ENCODE measurements at regions not wholly inside any gene's neighbourhood (a gene's known extent, or its start where the extent isn't known, plus 50 kb on each side); places are given as distances from the start of the nearest gene placed in this dataset.

GRCh38 chr12:118746176-118746575, 235.2 kb upstream of the SRRM4 start (continued):
- TF ChIP-seq, protein P1, sequence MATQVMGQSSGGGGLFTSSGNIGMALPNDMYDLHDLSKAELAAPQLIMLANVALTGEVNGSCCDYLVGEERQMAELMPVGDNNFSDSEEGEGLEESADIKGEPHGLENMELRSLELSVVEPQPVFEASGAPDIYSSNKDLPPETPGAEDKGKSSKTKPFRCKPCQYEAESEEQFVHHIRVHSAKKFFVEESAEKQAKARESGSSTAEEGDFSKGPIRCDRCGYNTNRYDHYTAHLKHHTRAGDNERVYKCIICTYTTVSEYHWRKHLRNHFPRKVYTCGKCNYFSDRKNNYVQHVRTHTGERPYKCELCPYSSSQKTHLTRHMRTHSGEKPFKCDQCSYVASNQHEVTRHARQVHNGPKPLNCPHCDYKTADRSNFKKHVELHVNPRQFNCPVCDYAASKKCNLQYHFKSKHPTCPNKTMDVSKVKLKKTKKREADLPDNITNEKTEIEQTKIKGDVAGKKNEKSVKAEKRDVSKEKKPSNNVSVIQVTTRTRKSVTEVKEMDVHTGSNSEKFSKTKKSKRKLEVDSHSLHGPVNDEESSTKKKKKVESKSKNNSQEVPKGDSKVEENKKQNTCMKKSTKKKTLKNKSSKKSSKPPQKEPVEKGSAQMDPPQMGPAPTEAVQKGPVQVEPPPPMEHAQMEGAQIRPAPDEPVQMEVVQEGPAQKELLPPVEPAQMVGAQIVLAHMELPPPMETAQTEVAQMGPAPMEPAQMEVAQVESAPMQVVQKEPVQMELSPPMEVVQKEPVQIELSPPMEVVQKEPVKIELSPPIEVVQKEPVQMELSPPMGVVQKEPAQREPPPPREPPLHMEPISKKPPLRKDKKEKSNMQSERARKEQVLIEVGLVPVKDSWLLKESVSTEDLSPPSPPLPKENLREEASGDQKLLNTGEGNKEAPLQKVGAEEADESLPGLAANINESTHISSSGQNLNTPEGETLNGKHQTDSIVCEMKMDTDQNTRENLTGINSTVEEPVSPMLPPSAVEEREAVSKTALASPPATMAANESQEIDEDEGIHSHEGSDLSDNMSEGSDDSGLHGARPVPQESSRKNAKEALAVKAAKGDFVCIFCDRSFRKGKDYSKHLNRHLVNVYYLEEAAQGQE (IDR thresholded peaks at IDR 0.05; ENCODE audit: unreplicated experiment): no peak
- TF ChIP-seq STAT1 (IDR thresholded peaks at IDR 0.05; ENCODE audit: unreplicated experiment) (no peak), CREB1 (CRISPR knock-in tag; IDR thresholded peaks at IDR 0.05; ENCODE audit: low read depth) (no peak)

DNA sequence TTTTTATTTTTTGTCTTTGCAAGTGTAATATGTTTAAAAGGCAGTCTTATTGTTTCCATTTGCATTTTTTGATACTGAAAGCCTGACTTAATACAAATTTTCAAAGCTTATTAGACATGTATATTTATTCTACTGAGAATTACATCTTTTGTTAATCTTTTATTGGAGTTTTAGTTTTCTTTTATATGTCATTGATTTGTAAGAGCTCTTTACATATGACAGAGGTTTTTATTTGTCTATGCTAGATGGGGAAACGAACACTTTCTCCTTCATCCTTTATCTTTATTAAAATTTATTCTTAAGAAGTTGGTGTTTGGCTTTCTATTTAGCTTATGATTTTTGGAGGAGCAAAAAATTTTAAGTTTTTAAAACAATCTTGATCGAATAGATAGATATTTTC, 234.4 kb upstream of the SRRM4 start:
- H3K36me3 Mint-ChIP-seq (ENCODE audit: low read depth): no peaks in the 10 kb centered on the region
- TF ChIP-seq EZH2 (IDR thresholded peaks at IDR 0.05; ENCODE audit: low read depth, unreplicated experiment) (no peak), CREB1 (CRISPR knock-in tag; IDR thresholded peaks at IDR 0.05; ENCODE audit: low read depth) (no peak), POLR2AphosphoS5 (IDR thresholded peaks at IDR 0.05; ENCODE audit: low read depth) (no peak), ETS1 (IDR thresholded peaks at IDR 0.05) (no peak), NANOG (IDR thresholded peaks at IDR 0.05; ENCODE audit: borderline replicate concordance) (no peak), ZNF114 (CRISPR knock-in tag; IDR thresholded peaks at IDR 0.05) (no peak), EZH2phosphoT487 (IDR thresholded peaks at IDR 0.05; ENCODE audit: unreplicated experiment) (no peak), ZNF331 (CRISPR knock-in tag; IDR thresholded peaks at IDR 0.05; ENCODE audit: low read depth) (no peak)
- TF ChIP-seq, protein P1 (IDR thresholded peaks at IDR 0.05; ENCODE audit: unreplicated experiment): no peak
- TF ChIP-seq, protein P2, sequence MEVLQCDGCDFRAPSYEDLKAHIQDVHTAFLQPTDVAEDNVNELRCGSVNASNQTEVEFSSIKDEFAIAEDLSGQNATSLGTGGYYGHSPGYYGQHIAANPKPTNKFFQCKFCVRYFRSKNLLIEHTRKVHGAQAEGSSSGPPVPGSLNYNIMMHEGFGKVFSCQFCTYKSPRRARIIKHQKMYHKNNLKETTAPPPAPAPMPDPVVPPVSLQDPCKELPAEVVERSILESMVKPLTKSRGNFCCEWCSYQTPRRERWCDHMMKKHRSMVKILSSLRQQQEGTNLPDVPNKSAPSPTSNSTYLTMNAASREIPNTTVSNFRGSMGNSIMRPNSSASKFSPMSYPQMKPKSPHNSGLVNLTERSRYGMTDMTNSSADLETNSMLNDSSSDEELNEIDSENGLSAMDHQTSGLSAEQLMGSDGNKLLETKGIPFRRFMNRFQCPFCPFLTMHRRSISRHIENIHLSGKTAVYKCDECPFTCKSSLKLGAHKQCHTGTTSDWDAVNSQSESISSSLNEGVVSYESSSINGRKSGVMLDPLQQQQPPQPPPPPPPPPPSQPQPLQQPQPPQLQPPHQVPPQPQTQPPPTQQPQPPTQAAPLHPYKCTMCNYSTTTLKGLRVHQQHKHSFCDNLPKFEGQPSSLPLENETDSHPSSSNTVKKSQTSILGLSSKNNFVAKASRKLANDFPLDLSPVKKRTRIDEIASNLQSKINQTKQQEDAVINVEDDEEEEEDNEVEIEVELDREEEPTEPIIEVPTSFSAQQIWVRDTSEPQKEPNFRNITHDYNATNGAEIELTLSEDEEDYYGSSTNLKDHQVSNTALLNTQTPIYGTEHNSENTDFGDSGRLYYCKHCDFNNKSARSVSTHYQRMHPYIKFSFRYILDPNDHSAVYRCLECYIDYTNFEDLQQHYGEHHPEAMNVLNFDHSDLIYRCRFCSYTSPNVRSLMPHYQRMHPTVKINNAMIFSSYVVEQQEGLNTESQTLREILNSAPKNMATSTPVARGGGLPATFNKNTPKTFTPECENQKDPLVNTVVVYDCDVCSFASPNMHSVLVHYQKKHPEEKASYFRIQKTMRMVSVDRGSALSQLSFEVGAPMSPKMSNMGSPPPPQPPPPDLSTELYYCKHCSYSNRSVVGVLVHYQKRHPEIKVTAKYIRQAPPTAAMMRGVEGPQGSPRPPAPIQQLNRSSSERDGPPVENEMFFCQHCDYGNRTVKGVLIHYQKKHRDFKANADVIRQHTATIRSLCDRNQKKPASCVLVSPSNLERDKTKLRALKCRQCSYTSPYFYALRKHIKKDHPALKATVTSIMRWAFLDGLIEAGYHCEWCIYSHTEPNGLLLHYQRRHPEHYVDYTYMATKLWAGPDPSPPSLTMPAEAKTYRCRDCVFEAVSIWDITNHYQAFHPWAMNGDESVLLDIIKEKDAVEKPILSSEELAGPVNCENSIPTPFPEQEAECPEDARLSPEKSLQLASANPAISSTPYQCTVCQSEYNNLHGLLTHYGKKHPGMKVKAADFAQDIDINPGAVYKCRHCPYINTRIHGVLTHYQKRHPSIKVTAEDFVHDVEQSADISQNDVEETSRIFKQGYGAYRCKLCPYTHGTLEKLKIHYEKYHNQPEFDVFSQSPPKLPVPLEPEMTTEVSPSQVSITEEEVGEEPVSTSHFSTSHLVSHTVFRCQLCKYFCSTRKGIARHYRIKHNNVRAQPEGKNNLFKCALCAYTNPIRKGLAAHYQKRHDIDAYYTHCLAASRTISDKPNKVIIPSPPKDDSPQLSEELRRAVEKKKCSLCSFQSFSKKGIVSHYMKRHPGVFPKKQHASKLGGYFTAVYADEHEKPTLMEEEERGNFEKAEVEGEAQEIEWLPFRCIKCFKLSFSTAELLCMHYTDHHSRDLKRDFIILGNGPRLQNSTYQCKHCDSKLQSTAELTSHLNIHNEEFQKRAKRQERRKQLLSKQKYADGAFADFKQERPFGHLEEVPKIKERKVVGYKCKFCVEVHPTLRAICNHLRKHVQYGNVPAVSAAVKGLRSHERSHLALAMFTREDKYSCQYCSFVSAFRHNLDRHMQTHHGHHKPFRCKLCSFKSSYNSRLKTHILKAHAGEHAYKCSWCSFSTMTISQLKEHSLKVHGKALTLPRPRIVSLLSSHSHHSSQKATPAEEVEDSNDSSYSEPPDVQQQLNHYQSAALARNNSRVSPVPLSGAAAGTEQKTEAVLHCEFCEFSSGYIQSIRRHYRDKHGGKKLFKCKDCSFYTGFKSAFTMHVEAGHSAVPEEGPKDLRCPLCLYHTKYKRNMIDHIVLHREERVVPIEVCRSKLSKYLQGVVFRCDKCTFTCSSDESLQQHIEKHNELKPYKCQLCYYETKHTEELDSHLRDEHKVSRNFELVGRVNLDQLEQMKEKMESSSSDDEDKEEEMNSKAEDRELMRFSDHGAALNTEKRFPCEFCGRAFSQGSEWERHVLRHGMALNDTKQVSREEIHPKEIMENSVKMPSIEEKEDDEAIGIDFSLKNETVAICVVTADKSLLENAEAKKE (CRISPR knock-in tag; IDR thresholded peaks at IDR 0.05): no peak

More for the DNA sequence above, 234.4 kb upstream of the SRRM4 start:
- Histone ChIP-seq H3K4me3 (no peak overlapping the region), H3K27me3 (ENCODE audit: insufficient read depth) (no peaks in the 10 kb centered on the region), H3K36me3 (ENCODE audit: insufficient read depth) (no peaks in the 10 kb centered on the region), H3F3A (replicated peaks; ENCODE audit: low read depth) (no peaks in the 10 kb centered on the region), H3K9me2 (ENCODE audit: insufficient read depth) (peaks cover 13% of the 10 kb centered on the region; the same call in 1 of the 2 replicates), H3K4me1 (ENCODE audit: insufficient read depth) (peaks cover 13% of the 10 kb centered on the region; the same call in 1 of the 2 replicates), H3K27ac (ENCODE audit: low read depth) (no peak overlapping the region), H4K20me1 (replicated peaks; ENCODE audit: insufficient read depth) (no peaks in the 10 kb centered on the region), H3K4me2 (no peak overlapping the region), H2AFZ (no peak overlapping the region), H3K79me2 (replicated peaks; ENCODE audit: insufficient read depth) (no peaks in the 10 kb centered on the region)
- no peak overlapping the region for H3K27ac Mint-ChIP-seq
- H3K27me3 Mint-ChIP-seq (ENCODE audit: insufficient read depth, low read depth, poor library complexity): peaks cover 1% of the 10 kb centered on the region
- peaks cover 9% of the 10 kb centered on the region; the same call in 2 of the 3 replicates for H3K9me3 Mint-ChIP-seq
- H3K4me1 Mint-ChIP-seq: peaks cover 15% of the 10 kb centered on the region
- ATAC-seq (no peak), DNase-seq (ENCODE audit: low spot score) (no peak)
- H3K4me3 Mint-ChIP-seq: no peak overlapping the region

All from GM23338 (cell line).